BJ (cell line): ENCODE measurements at regions not wholly inside any gene's neighbourhood (a gene's known extent, or its start where the extent isn't known, plus 50 kb on each side); places are given as distances from the start of the nearest gene placed in this dataset.

Experiments used
- CTCF ChIA-PET: fragments of 350-600 bp; formaldehyde crosslinking; extraction: SDS; loops from one replicate; lab custom pipeline; 2021; ENCODE audit warnings: antibody characterized with exemption, inconsistent platforms; lab: Yijun Ruan, JAX
- POLR2A ChIA-PET: fragments of 300-600 bp; sonication (Branson Sonifier 250); formaldehyde crosslinking; extraction: SDS; loops from one replicate; lab custom pipeline; 2021; ENCODE audit warnings: antibody characterized with exemption; lab: Charles Lee
- DNase-seq: peaks from one replicate; pipeline ENCODE4 v3.0.0-alpha.2; 2011; ENCODE audit warnings: low read depth
- H3K27me3 ChIP-seq: 2 replicates; pipeline ENCODE4 v1.6.0; 2011; ENCODE audit warnings: low read length; ENCODE audit not compliant: control insufficient read depth, insufficient read depth
- H3K36me3 ChIP-seq: 2 replicates; pipeline ENCODE4 v1.5.1; 2011; ENCODE audit warnings: low read length; ENCODE audit not compliant: control insufficient read depth, insufficient read depth
- H3K4me3 ChIP-seq: 2 replicates; pipeline ENCODE4 v1.5.1; 2011; ENCODE audit warnings: low read depth, mild to moderate bottlenecking, control low read depth, low read length
- CTCF ChIP-seq: IDR thresholded peaks from 2 replicates; pipeline ENCODE4 v1.5.1; 2011; ENCODE audit warnings: low read depth, mild to moderate bottlenecking, control low read depth, inconsistent platforms, low read length, moderate library complexity; ENCODE audit not compliant: insufficient read depth

- no peak for DNase-seq
- ChIA-PET POLR2A (no interaction called here), CTCF (no interaction called here)
- Histone ChIP-seq H3K4me3 (no peak overlapping the region), H3K27me3 (peaks cover 2% of the 10 kb centered on the region; the same call in 1 of the 2 replicates), H3K36me3 (no peaks in the 10 kb centered on the region)
- no peak for TF ChIP-seq CTCF
Observed at GRCh38 chr5:171695804-171696203, 89.8 kb upstream of the SMIM23 start.

GRCh38 chr5:171697221-171698102 is 88.2 kb upstream of the SMIM23 start:
- no peak for DNase-seq
- Histone ChIP-seq H3K27me3 (peaks cover 12% of the 10 kb centered on the region), H3K36me3 (no peaks in the 10 kb centered on the region), H3K4me3 (no peak overlapping the region)
- TF ChIP-seq CTCF = no peak
- ChIA-PET CTCF (interaction anchor here (1.4 kb wide), 1 partner anchor 279 kb away, joined by 3 read pairs; the partner anchor contains the start of gene FGF18), POLR2A (no interaction called here)

GRCh38 chr5:171700318-171700912 is 85.2 kb upstream of the SMIM23 start:
- H3K4me3 ChIP-seq = no peak overlapping the region
- H3K36me3 ChIP-seq = no peaks in the 10 kb centered on the region
- no peak for TF ChIP-seq CTCF
- ChIA-PET CTCF (interaction anchor here (0.6 kb wide), 1 partner anchor 10 kb away, joined by 5 read pairs; no protein-coding TSS in a partner anchor), POLR2A (no interaction called here)
- H3K27me3 ChIP-seq = peaks cover 23% of the 10 kb centered on the region
- no peak for DNase-seq

- Histone ChIP-seq H3K36me3 (no peaks in the 10 kb centered on the region), H3K27me3 (peaks cover 23% of the 10 kb centered on the region), H3K4me3 (no peak overlapping the region)
- no peak for DNase-seq
- no peak for TF ChIP-seq CTCF
- ChIA-PET CTCF (no interaction called here), POLR2A (no interaction called here)
Observed at GRCh38 chr5:171701100-171701541, 84.5 kb upstream of the SMIM23 start.

- DNase-seq = no peak
- peaks cover 23% of the 10 kb centered on the region for H3K27me3 ChIP-seq
- ChIA-PET CTCF (interaction anchor here (1.3 kb wide), 1 partner anchor 20 kb away, joined by 5 read pairs; no protein-coding TSS in a partner anchor), POLR2A (no interaction called here)
- H3K4me3 ChIP-seq = no peak overlapping the region
- no peaks in the 10 kb centered on the region for H3K36me3 ChIP-seq
- TF ChIP-seq CTCF = no peak
Observed at GRCh38 chr5:171702135-171702770, 83.4 kb upstream of the SMIM23 start.
